Fibroblast of pulmonary artery (primary cell): ENCODE measurements at regions not wholly inside any gene's neighbourhood (a gene's known extent, or its start where the extent isn't known, plus 50 kb on each side); places are given as distances from the start of the nearest gene placed in this dataset.

Experiments used
- DNase-seq: peaks from one replicate; pipeline ENCODE4 v3.0.0-alpha.2; 2010; ENCODE audit warnings: low read depth
- H3K4me3 ChIP-seq: replicated peaks from 2 replicates; pipeline ENCODE4 v1.5.1; 2011; ENCODE audit warnings: low read depth, mild to moderate bottlenecking, control low read depth, low read length, moderate library complexity
- TF ChIP-seq, protein P1 (sequence below): IDR thresholded peaks from 2 replicates; pipeline ENCODE4 v1.5.1; 2011; ENCODE audit warnings: mild to moderate bottlenecking, control low read depth, low read length, inconsistent platforms; ENCODE audit errors: missing control alignments

- TF ChIP-seq, protein P1, sequence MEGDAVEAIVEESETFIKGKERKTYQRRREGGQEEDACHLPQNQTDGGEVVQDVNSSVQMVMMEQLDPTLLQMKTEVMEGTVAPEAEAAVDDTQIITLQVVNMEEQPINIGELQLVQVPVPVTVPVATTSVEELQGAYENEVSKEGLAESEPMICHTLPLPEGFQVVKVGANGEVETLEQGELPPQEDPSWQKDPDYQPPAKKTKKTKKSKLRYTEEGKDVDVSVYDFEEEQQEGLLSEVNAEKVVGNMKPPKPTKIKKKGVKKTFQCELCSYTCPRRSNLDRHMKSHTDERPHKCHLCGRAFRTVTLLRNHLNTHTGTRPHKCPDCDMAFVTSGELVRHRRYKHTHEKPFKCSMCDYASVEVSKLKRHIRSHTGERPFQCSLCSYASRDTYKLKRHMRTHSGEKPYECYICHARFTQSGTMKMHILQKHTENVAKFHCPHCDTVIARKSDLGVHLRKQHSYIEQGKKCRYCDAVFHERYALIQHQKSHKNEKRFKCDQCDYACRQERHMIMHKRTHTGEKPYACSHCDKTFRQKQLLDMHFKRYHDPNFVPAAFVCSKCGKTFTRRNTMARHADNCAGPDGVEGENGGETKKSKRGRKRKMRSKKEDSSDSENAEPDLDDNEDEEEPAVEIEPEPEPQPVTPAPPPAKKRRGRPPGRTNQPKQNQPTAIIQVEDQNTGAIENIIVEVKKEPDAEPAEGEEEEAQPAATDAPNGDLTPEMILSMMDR, result no peak
- no peak for DNase-seq
Measured at GRCh38 chr18:41456831-41457230, 498.2 kb upstream of the PIK3C3 start.

GRCh38 chr18:41449612-41450011 is 505.4 kb upstream of the PIK3C3 start:
- peak; percentile 9 for DNase-seq
- TF ChIP-seq, protein P1, result no peak

More at GRCh38 chr18:41456831-41457230, 498.2 kb upstream of the PIK3C3 start:
- H3K4me3 ChIP-seq, result no peak overlapping the region

DNA sequence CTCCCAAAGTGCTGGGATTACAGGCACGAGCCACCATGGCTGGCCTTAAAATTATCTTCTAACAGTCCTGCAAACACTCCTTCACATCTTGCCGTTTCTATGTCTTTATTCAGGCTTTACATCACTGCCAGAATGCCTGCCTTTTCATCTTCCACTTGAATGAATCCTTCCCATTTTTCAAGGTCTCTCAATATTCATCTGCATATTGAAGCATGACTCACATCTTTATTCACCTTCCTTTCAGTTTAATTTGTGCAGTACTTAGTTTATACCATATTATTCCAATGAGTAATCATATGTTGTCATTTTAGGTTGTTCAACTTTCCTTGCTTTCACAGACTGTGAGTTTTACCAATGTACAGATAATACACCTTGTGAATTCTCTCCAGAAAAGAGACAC is 510.1 kb upstream of the PIK3C3 start:
- TF ChIP-seq, protein P1, result no peak
- no peak for DNase-seq

More at GRCh38 chr18:41449612-41450011, 505.4 kb upstream of the PIK3C3 start:
- H3K4me3 ChIP-seq, result no peak overlapping the region

DNA sequence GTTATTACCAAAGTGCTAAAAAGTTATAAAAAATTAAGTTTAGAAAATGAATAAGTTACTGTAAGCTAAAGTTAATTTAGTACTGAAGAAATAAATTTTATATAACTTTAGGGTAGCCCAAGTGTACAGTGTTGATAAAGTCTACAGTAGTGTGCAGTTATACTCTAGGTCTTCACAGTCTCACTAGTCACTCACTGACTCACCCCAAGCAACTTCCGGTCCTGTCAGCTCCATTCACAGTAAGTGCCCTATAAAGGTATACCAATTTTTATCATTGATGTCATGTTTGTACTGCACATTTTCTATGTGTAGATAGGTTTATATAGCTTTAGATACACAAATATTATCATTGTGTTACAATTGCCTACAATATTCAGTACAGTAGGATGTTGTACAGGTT is 518.3 kb upstream of the PIK3C3 start:
- TF ChIP-seq, protein P1, result no peak
- H3K4me3 ChIP-seq, result no peak overlapping the region
- DNase-seq, result peak; percentile 8

More for the DNA sequence above, 510.1 kb upstream of the PIK3C3 start:
- no peak overlapping the region for H3K4me3 ChIP-seq

- no peak for DNase-seq
- H3K4me3 ChIP-seq, result no peak overlapping the region
- TF ChIP-seq, protein P1, result no peak
Measured at GRCh38 chr18:41418598-41418997, 536.4 kb upstream of the PIK3C3 start.

GRCh38 chr18:41416044-41416443 is 539.0 kb upstream of the PIK3C3 start:
- no peak overlapping the region for H3K4me3 ChIP-seq
- DNase-seq, result no peak
- TF ChIP-seq, protein P1, result no peak

GRCh38 chr18:41410006-41410405 is 545.0 kb upstream of the PIK3C3 start:
- H3K4me3 ChIP-seq, result no peak overlapping the region
- DNase-seq, result no peak
- TF ChIP-seq, protein P1, result no peak
